Calu3 (cell line): ENCODE measurements at regions not wholly inside any gene's neighbourhood (a gene's known extent, or its start where the extent isn't known, plus 50 kb on each side); places are given as distances from the start of the nearest gene placed in this dataset.

Experiments used
- BruUV-seq: library from RNA; stranded (reverse); fragments of 400-500 nt; replicated peaks from 2 replicates; lab custom pipeline; 2021; lab: Mats Ljungman, UMichigan
- CTCF ChIA-PET: fragments of 300-600 bp; sonication (Branson Sonifier 250); formaldehyde crosslinking; loops from one replicate; lab custom pipeline; 2022; ENCODE audit warnings: antibody characterized with exemption; lab: Charles Lee
- DNase-seq: peaks from one replicate; pipeline ENCODE4 v3.0.0; 2022
- H3K27ac Mint-ChIP-seq: one replicate; pipeline ENCODE4 v1.8.0; 2022; ENCODE audit warnings: mixed read lengths; ENCODE audit not compliant: unreplicated experiment
- H3K27me3 Mint-ChIP-seq: one replicate; pipeline ENCODE4 v1.8.0; 2022; ENCODE audit warnings: mixed read lengths; ENCODE audit not compliant: unreplicated experiment
- H3K36me3 Mint-ChIP-seq: one replicate; pipeline ENCODE4 v1.8.0; 2022; ENCODE audit warnings: mild to moderate bottlenecking, moderate library complexity, mixed read lengths; ENCODE audit not compliant: insufficient read depth, unreplicated experiment
- H3K4me1 Mint-ChIP-seq: one replicate; pipeline ENCODE4 v1.8.0; 2022; ENCODE audit warnings: mild to moderate bottlenecking, low read depth, mixed read lengths; ENCODE audit not compliant: unreplicated experiment
- H3K4me3 Mint-ChIP-seq: one replicate; pipeline ENCODE4 v1.8.0; 2022; ENCODE audit warnings: mild to moderate bottlenecking, low read depth, moderate library complexity, mixed read lengths; ENCODE audit not compliant: unreplicated experiment
- H3K9me3 Mint-ChIP-seq: one replicate; pipeline ENCODE4 v1.8.0; 2022; ENCODE audit warnings: low read depth, mixed read lengths; ENCODE audit not compliant: unreplicated experiment
- CTCF ChIP-seq: fragments of 200-600 bp; IDR thresholded peaks from one replicate; pipeline ENCODE4 v1.8.0; 2022; ENCODE audit warnings: antibody characterized with exemption; ENCODE audit not compliant: unreplicated experiment
- intact Hi-C: fragments of 100-400 bp; cut with micrococcal nuclease; formaldehyde crosslinking; loops from one replicate; pipeline ENCODE4 v1.10.0; 2022; ENCODE audit not compliant: unreplicated experiment

GRCh38 chr9:82438581-82438980 is 450.0 kb downstream of the SPATA31D1 start:
- no peak for TF ChIP-seq CTCF
- H3K36me3 Mint-ChIP-seq, result no peaks in the 10 kb centered on the region
- no peak overlapping the region for H3K27ac Mint-ChIP-seq
- H3K4me1 Mint-ChIP-seq, result no peaks in the 10 kb centered on the region
- no peak for DNase-seq
- BruUV-seq, result no TSS peak
- CTCF ChIA-PET, result no interaction called here
- H3K27me3 Mint-ChIP-seq, result no peaks in the 10 kb centered on the region
- intact Hi-C loops, result no loop called here
- H3K4me3 Mint-ChIP-seq, result no peak overlapping the region
- peaks cover under 1% of the 10 kb centered on the region for H3K9me3 Mint-ChIP-seq

- no peak for DNase-seq
- H3K27ac Mint-ChIP-seq, result no peak overlapping the region
- H3K4me1 Mint-ChIP-seq, result no peaks in the 10 kb centered on the region
- TF ChIP-seq CTCF, result no peak
- no peak overlapping the region for H3K4me3 Mint-ChIP-seq
- H3K36me3 Mint-ChIP-seq, result no peaks in the 10 kb centered on the region
- no peaks in the 10 kb centered on the region for H3K27me3 Mint-ChIP-seq
- H3K9me3 Mint-ChIP-seq, result peaks cover 12% of the 10 kb centered on the region
- intact Hi-C loops, result no loop called here
- BruUV-seq, result no TSS peak
- CTCF ChIA-PET, result no interaction called here
These were observed 454.7 kb downstream of the SPATA31D1 start for GRCh38 chr9:82443312-82443711.

GRCh38 chr9:82445556-82445955 is 457.0 kb downstream of the SPATA31D1 start:
- no peak for DNase-seq
- TF ChIP-seq CTCF, result no peak

GRCh38 chr9:82447343-82447742 is 458.8 kb downstream of the SPATA31D1 start:
- H3K36me3 Mint-ChIP-seq, result no peaks in the 10 kb centered on the region
- no peak for DNase-seq
- CTCF ChIA-PET, result no interaction called here
- no TSS peak for BruUV-seq
- H3K4me3 Mint-ChIP-seq, result no peak overlapping the region
- intact Hi-C loops, result no loop called here
- no peak for TF ChIP-seq CTCF
- H3K27me3 Mint-ChIP-seq, result no peaks in the 10 kb centered on the region
- no peak overlapping the region for H3K27ac Mint-ChIP-seq
- H3K4me1 Mint-ChIP-seq, result no peaks in the 10 kb centered on the region
- H3K9me3 Mint-ChIP-seq, result peaks cover 16% of the 10 kb centered on the region

More at GRCh38 chr9:82445556-82445955, 457.0 kb downstream of the SPATA31D1 start:
- no TSS peak for BruUV-seq
- intact Hi-C loops, result no loop called here
- Mint-ChIP-seq H3K4me3 (no peak overlapping the region), H3K9me3 (peaks cover 16% of the 10 kb centered on the region), H3K27ac (no peak overlapping the region), H3K36me3 (no peaks in the 10 kb centered on the region), H3K4me1 (no peaks in the 10 kb centered on the region), H3K27me3 (no peaks in the 10 kb centered on the region)
- CTCF ChIA-PET, result no interaction called here
